PC-9 (cell line): ENCODE measurements at regions not wholly inside any gene's neighbourhood (a gene's known extent, or its start where the extent isn't known, plus 50 kb on each side); places are given as distances from the start of the nearest gene placed in this dataset.

Experiments
- BruUV-seq: library from RNA; stranded (reverse); fragments of 400-500 nt; replicated peaks from 2 replicates; lab custom pipeline; 2021; lab: Mats Ljungman, UMichigan
- CTCF ChIA-PET: fragments of 300-600 bp; sonication (Branson Sonifier 250); formaldehyde crosslinking; loops from one replicate; lab custom pipeline; 2022; ENCODE audit warnings: antibody characterized with exemption; lab: Charles Lee
- POLR2A ChIA-PET: fragments of 300-600 bp; sonication (Branson Sonifier 250); formaldehyde crosslinking; loops from one replicate; lab custom pipeline; 2022; ENCODE audit warnings: antibody characterized with exemption; ENCODE audit not compliant: unreplicated experiment; lab: Charles Lee
- DNase-seq, 2 experiments: peaks; one replicate each; pipeline versions ENCODE4 v3.0.0 to v3.0.0-alpha.2; 2015 to 2022; ENCODE audit warnings: mixed read lengths in 1 of 2
- H2AFZ ChIP-seq: fragments of 200-600 bp; sonication (generic); 2 replicates; pipeline ENCODE4 v1.8.1; 2017; ENCODE audit warnings: antibody characterized with exemption
- H3F3A ChIP-seq: fragments of 200-600 bp; sonication (generic); 2 replicates; pipeline ENCODE4 v1.8.1; 2017; ENCODE audit warnings: antibody characterized with exemption, mild to moderate bottlenecking, low read depth; ENCODE audit not compliant: insufficient read depth
- H3K27ac ChIP-seq: fragments of 200-600 bp; sonication (generic); 2 replicates; pipeline ENCODE4 v1.6.1; 2016; ENCODE audit warnings: mixed run types
- H3K27me3 ChIP-seq: fragments of 200-600 bp; sonication (generic); 2 replicates; pipeline ENCODE4 v1.6.1; 2016; ENCODE audit warnings: low read depth, mixed run types; ENCODE audit not compliant: insufficient read depth
- H3K36me3 ChIP-seq: fragments of 200-600 bp; sonication (generic); 2 replicates; pipeline ENCODE4 v1.6.1; 2016; ENCODE audit warnings: low read depth, mixed run types
- H3K4me1 ChIP-seq: fragments of 200-600 bp; sonication (generic); replicated peaks from 2 replicates; pipeline ENCODE4 v1.6.1; 2016; ENCODE audit warnings: mixed run types; ENCODE audit not compliant: insufficient read depth
- H3K4me2 ChIP-seq: fragments of 200-600 bp; sonication (generic); 2 replicates; pipeline ENCODE4 v1.6.1; 2017; ENCODE audit warnings: mixed run types
- H3K4me3 ChIP-seq: fragments of 200-600 bp; sonication (generic); 2 replicates; pipeline ENCODE4 v1.6.1; 2016; ENCODE audit warnings: mixed run types
- H3K79me2 ChIP-seq: fragments of 200-600 bp; sonication (generic); 2 replicates; pipeline ENCODE4 v1.6.1; 2017; ENCODE audit warnings: low read depth, mixed run types
- H3K9me2 ChIP-seq: fragments of 200-600 bp; sonication (generic); 2 replicates; pipeline ENCODE4 v1.8.1; 2017; ENCODE audit warnings: mild to moderate bottlenecking; ENCODE audit not compliant: insufficient read depth
- H3K9me3 ChIP-seq: fragments of 200-600 bp; sonication (generic); 2 replicates; pipeline ENCODE4 v1.8.1; 2016; ENCODE audit warnings: low read depth; ENCODE audit not compliant: insufficient read depth
- H4K20me1 ChIP-seq: fragments of 200-600 bp; sonication (generic); 2 replicates; pipeline ENCODE4 v1.8.1; 2017; ENCODE audit not compliant: insufficient read depth
- CTCF ChIP-seq: fragments of 200-600 bp; sonication (generic); conservative IDR thresholded peaks from 2 replicates; pipeline ENCODE4 v1.6.1; 2017; ENCODE audit warnings: mixed run types, antibody characterized with exemption, mild to moderate bottlenecking, moderate library complexity
- EZH2 ChIP-seq: fragments of 200-600 bp; sonication (generic); IDR thresholded peaks from 2 replicates; pipeline ENCODE4 v1.8.0; 2017; ENCODE audit warnings: antibody characterized with exemption, low read depth
- intact Hi-C: fragments of 100-400 bp; cut with micrococcal nuclease; formaldehyde crosslinking; loops from one replicate; pipeline ENCODE4 v1.10.0; 2022; ENCODE audit not compliant: unreplicated experiment

GRCh38 chr5:14011089-14012020 lies 66.9 kb upstream of the DNAH5 start:
- no peaks in the 10 kb centered on the region for H3K36me3 ChIP-seq
- H3K79me2 ChIP-seq: peaks cover 11% of the 10 kb centered on the region; the same call in 1 of the 2 replicates
- ChIA-PET POLR2A (interaction anchor here (0.5 to 1.7 kb wide), 14 partner anchors 10 to 254 kb away, joined by 3 to 37 read pairs (median 4); partner anchors contain the start of gene TRIO), CTCF (interaction anchor here (0.5 to 1.8 kb wide), 4 partner anchors 22 to 789 kb away, joined by 3 to 7 read pairs (median 5); no protein-coding TSS in a partner anchor)
- peak overlapping the region; percentile 63 for H3K4me3 ChIP-seq
- peaks cover 40% of the 10 kb centered on the region for H3K4me1 ChIP-seq
- no peaks in the 10 kb centered on the region for H3K27me3 ChIP-seq
- peak overlapping the region; percentile 97 for H2AFZ ChIP-seq
- H3K4me2 ChIP-seq: peak overlapping the region; percentile 93
- H3K9me2 ChIP-seq: no peaks in the 10 kb centered on the region
- peak; percentile 87 to 100 for DNase-seq
- H3K27ac ChIP-seq: peak overlapping the region; percentile 75
- H3K9me3 ChIP-seq: no peaks in the 10 kb centered on the region
- TSS peak; percentile 62 for BruUV-seq
- no peaks in the 10 kb centered on the region for H4K20me1 ChIP-seq
- TF ChIP-seq EZH2: no peak
- no peak for TF ChIP-seq CTCF
- intact Hi-C loops: loop anchor here (1.0 kb wide), 6 partner anchors 23 to 257 kb away; partner anchors contain the start of gene TRIO
- H3F3A ChIP-seq: peaks cover 39% of the 10 kb centered on the region

GRCh38 chr5:14009575-14009974 lies 65.1 kb upstream of the DNAH5 start:
- TF ChIP-seq EZH2: no peak
- no peak for TF ChIP-seq CTCF
- peaks cover 39% of the 10 kb centered on the region for H3F3A ChIP-seq
- H3K9me2 ChIP-seq: no peaks in the 10 kb centered on the region
- H3K4me2 ChIP-seq: peak overlapping the region; percentile 57
- no peak overlapping the region for H3K4me3 ChIP-seq
- no peaks in the 10 kb centered on the region for H3K27me3 ChIP-seq
- no peaks in the 10 kb centered on the region for H4K20me1 ChIP-seq
- POLR2A ChIA-PET: interaction anchor here (0.6 to 1.2 kb wide), 4 partner anchors 16 to 30 kb away, joined by 3 to 6 read pairs (median 4); no protein-coding TSS in a partner anchor
- CTCF ChIA-PET: interaction anchor here (0.6 kb wide), 1 partner anchor 584 kb away, joined by 3 read pairs; no protein-coding TSS in a partner anchor
- H3K36me3 ChIP-seq: no peaks in the 10 kb centered on the region
- no peak for DNase-seq
- peaks cover 40% of the 10 kb centered on the region for H3K4me1 ChIP-seq
- intact Hi-C loops: no loop called here
- peaks cover 11% of the 10 kb centered on the region; the same call in 1 of the 2 replicates for H3K79me2 ChIP-seq
- no peak overlapping the region for H2AFZ ChIP-seq
- no TSS peak for BruUV-seq
- no peaks in the 10 kb centered on the region for H3K9me3 ChIP-seq
- H3K27ac ChIP-seq: peak overlapping the region; percentile 72

- ChIA-PET CTCF (interaction anchor here (0.6 kb wide), 1 partner anchor 584 kb away, joined by 3 read pairs; no protein-coding TSS in a partner anchor), POLR2A (interaction anchor here (0.6 to 1.2 kb wide), 5 partner anchors 16 to 219 kb away, joined by 3 to 6 read pairs (median 4); no protein-coding TSS in a partner anchor)
- Histone ChIP-seq H3K4me1 (peaks cover 40% of the 10 kb centered on the region), H2AFZ (peak overlapping the region; percentile 50; the same call in 1 of the 2 replicates), H4K20me1 (no peaks in the 10 kb centered on the region), H3K4me2 (peak overlapping the region; percentile 57), H3K36me3 (no peaks in the 10 kb centered on the region), H3K27ac (peak overlapping the region; percentile 72), H3K4me3 (peak overlapping the region; percentile 2; the same call in 1 of the 2 replicates), H3K9me3 (no peaks in the 10 kb centered on the region), H3K9me2 (no peaks in the 10 kb centered on the region), H3K79me2 (peaks cover 11% of the 10 kb centered on the region; the same call in 1 of the 2 replicates), H3K27me3 (no peaks in the 10 kb centered on the region), H3F3A (peaks cover 39% of the 10 kb centered on the region)
- no TSS peak for BruUV-seq
- peak; percentile 44 to 98 for DNase-seq
- intact Hi-C loops: no loop called here
- TF ChIP-seq CTCF (no peak), EZH2 (no peak)
Observed at GRCh38 chr5:14008819-14009311, 64.4 kb upstream of the DNAH5 start.
